Large intestine (tissue), 3 donors: ENCODE measurements at regions not wholly inside any gene's neighbourhood (a gene's known extent, or its start where the extent isn't known, plus 50 kb on each side); places are given as distances from the start of the nearest gene placed in this dataset.

ENCODE experiments used
- DNase-seq, 2 donors: peaks; one replicate each; pipeline versions ENCODE4 v3.0.0 to v3.0.0-alpha.2; 2013
- H3K27ac ChIP-seq: one replicate; pipeline ENCODE4 v1.5.1; 2013; ENCODE audit warnings: low read length
- H3K27me3 ChIP-seq: 2 replicates; pipeline ENCODE4 v1.6.1; 2013; ENCODE audit warnings: low read length; ENCODE audit not compliant: control insufficient read depth, insufficient read depth
- H3K36me3 ChIP-seq: 2 replicates; pipeline ENCODE4 v1.6.1; 2013; ENCODE audit warnings: low read length; ENCODE audit not compliant: control insufficient read depth, insufficient read depth
- H3K4me1 ChIP-seq: one replicate; pipeline ENCODE4 v1.6.1; 2013; ENCODE audit warnings: low read length; ENCODE audit not compliant: control insufficient read depth, insufficient read depth
- H3K4me3 ChIP-seq: one replicate; pipeline ENCODE4 v1.5.1; 2013; ENCODE audit warnings: low read length
- H3K9me3 ChIP-seq: one replicate; pipeline ENCODE4 v1.6.1; 2013; ENCODE audit warnings: mild to moderate bottlenecking, low read depth, low read length, moderate library complexity; ENCODE audit not compliant: control insufficient read depth
- WGBS: methylation state at CpG from one replicate; pipeline ENCODE4 v1.1.5; 2013; ENCODE audit warnings: low lambda C conversion rate; ENCODE audit not compliant: insufficient coverage; 5-methylcytosine and 5-hydroxymethylcytosine counted together

GRCh38 chr12:124243936-124244335 is 51.0 kb upstream of the RFLNA start:
- Histone ChIP-seq H3K27ac (no peak overlapping the region), H3K9me3 (peaks cover 8% of the 10 kb centered on the region), H3K4me3 (no peak overlapping the region), H3K36me3 (no peaks in the 10 kb centered on the region), H3K27me3 (no peaks in the 10 kb centered on the region), H3K4me1 (peaks cover 21% of the 10 kb centered on the region)
- no peak for DNase-seq
- no CpG with 5 or more reads among the region's 4 CpGs for WGBS
